Naive thymus-derived CD4-positive, alpha-beta T cell (primary cell): ENCODE measurements at regions not wholly inside any gene's neighbourhood (a gene's known extent, or its start where the extent isn't known, plus 50 kb on each side); places are given as distances from the start of the nearest gene placed in this dataset.

Source experiments
- ATAC-seq: fragments of 150-1000 bp; cut with Tn5 transposase; 2 replicates; pipeline ENCODE4 v1.10.0; 2021; ENCODE audit warnings: mild to moderate bottlenecking, moderate library complexity
- CTCF ChIA-PET: fragments of 350-600 bp; sonication (Branson Sonifier 250); formaldehyde crosslinking; loops from one replicate; lab custom pipeline; 2021; ENCODE audit warnings: antibody characterized with exemption; lab: Charles Lee
- POLR2A ChIA-PET: fragments of 350-600 bp; sonication (Branson Sonifier 250); formaldehyde crosslinking; loops from one replicate; lab custom pipeline; 2021; ENCODE audit warnings: antibody characterized with exemption, inconsistent platforms; lab: Charles Lee
- DNase-seq, 9 donors: peaks; one replicate each; pipeline versions ENCODE4 v3.0.0 to v3.0.0-alpha.2; 2020 to 2022; ENCODE audit warnings: mixed read lengths in 1 of 9
- H3K27ac ChIP-seq: one replicate; pipeline ENCODE4 v1.7.0; 2013; ENCODE audit warnings: mild to moderate bottlenecking, low read depth, low read length, moderate library complexity
- H3K27me3 ChIP-seq, 2 donors: one replicate each; pipeline ENCODE4 v1.7.0; 2013; ENCODE audit warnings: low read length in 2 of 2, mild to moderate bottlenecking in 2 of 2, moderate library complexity in 2 of 2; ENCODE audit not compliant: control insufficient read depth in 2 of 2, insufficient read depth in 2 of 2
- H3K36me3 ChIP-seq, 3 experiments: 1 replicate in 2 of 3; 2 replicates in 1 of 3; pipeline ENCODE4 v1.7.0; 2013; ENCODE audit warnings: low read length in 3 of 3, mild to moderate bottlenecking in 3 of 3, moderate library complexity in 1 of 3; ENCODE audit not compliant: insufficient read depth in 3 of 3, control insufficient read depth in 2 of 3
- H3K4me1 ChIP-seq, 2 donors: one replicate each; pipeline ENCODE4 v1.7.0; 2013; ENCODE audit warnings: low read length in 2 of 2, mild to moderate bottlenecking in 2 of 2, moderate library complexity in 1 of 2; ENCODE audit not compliant: control insufficient read depth in 2 of 2, insufficient read depth in 2 of 2
- H3K4me3 ChIP-seq: 2 replicates; pipeline ENCODE4 v1.7.0; 2013; ENCODE audit warnings: mild to moderate bottlenecking, low read length
- H3K9me3 ChIP-seq, 3 experiments: 1 replicate in 2 of 3; 2 replicates in 1 of 3; pipeline ENCODE4 v1.7.0; 2013; ENCODE audit warnings: low read length in 3 of 3; ENCODE audit not compliant: control insufficient read depth in 2 of 3
- H3K27ac Mint-ChIP-seq, 9 donors: one replicate each; pipeline ENCODE4 v1.8.0; 2020 to 2022; ENCODE audit warnings: mixed read lengths in 9 of 9, mild to moderate bottlenecking in 8 of 9, moderate library complexity in 5 of 9, inconsistent platforms in 2 of 9
- H3K27me3 Mint-ChIP-seq, 5 donors: one replicate each; pipeline ENCODE4 v1.8.0; 2021 to 2022; ENCODE audit warnings: mixed read lengths in 5 of 5, mild to moderate bottlenecking in 1 of 5
- H3K36me3 Mint-ChIP-seq, 5 donors: one replicate each; pipeline ENCODE4 v1.8.0; 2020 to 2022; ENCODE audit warnings: mixed read lengths in 5 of 5, mild to moderate bottlenecking in 3 of 5, inconsistent platforms in 1 of 5
- H3K4me1 Mint-ChIP-seq, 7 donors: one replicate each; pipeline ENCODE4 v1.8.0; 2020 to 2022; ENCODE audit warnings: mixed read lengths in 7 of 7, mild to moderate bottlenecking in 3 of 7, inconsistent platforms in 1 of 7
- H3K4me3 Mint-ChIP-seq, 10 donors: one replicate each; pipeline ENCODE4 v1.8.0; 2020 to 2022; ENCODE audit warnings: mild to moderate bottlenecking in 10 of 10, mixed read lengths in 10 of 10, moderate library complexity in 6 of 10, inconsistent platforms in 2 of 10
- H3K9me3 Mint-ChIP-seq, 11 donors: one replicate each; pipeline ENCODE4 v1.8.0; 2020 to 2022; ENCODE audit warnings: mixed read lengths in 11 of 11, mild to moderate bottlenecking in 4 of 11, inconsistent platforms in 1 of 11, moderate library complexity in 1 of 11
- intact Hi-C, 2 donors: fragments of 100-400 bp; cut with micrococcal nuclease; formaldehyde crosslinking; loops; one replicate each; pipeline ENCODE4 v1.15.1; 2023

DNA sequence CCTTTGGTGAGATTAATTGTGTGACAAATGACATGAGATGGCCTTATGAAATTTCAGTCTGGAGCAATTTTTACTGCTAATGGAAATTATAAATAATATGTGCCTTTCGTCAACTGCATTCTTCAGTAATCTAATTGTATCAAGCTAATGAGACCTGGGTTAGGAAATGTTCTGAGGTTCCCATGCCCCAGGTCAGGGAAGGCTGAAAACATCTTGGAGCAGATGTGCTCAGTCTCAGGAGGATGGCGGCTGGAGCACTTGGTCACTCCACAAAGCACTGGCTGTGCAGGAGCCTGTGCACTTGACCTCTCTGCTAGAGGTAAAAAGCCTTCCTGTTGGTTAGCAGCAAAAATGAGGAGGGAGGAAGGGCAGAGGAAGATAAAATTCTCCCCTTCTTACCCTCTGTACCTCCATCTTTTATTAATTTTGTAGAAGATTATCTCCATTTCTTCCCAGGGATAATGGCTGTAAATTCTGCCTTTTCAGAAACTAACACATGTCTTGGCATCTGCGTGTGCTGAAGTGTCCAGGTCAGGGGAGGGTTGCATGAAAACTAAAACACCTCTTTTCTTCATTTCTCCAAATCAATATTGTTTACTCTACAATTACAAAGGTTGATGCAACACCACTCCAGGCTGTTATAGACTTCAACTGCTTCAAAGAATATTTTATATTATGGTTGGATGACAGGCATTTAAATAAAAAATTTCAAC is 1606.4 kb upstream of the ACVR2A start:
- no peak overlapping the region for H3K4me3 ChIP-seq
- no peaks in the 10 kb centered on the region for H3K27me3 ChIP-seq
- Mint-ChIP-seq H3K27me3 (no peaks in the 10 kb centered on the region), H3K9me3 (peaks cover 0 to 6% (median 2%) of the 10 kb centered on the region in 11 donors), H3K36me3 (no peaks in the 10 kb centered on the region), H3K4me1 (no peaks in the 10 kb centered on the region), H3K4me3 (no peak overlapping the region), H3K27ac (no peak overlapping the region)
- intact Hi-C loops, result no loop called here
- no peaks in the 10 kb centered on the region for H3K36me3 ChIP-seq
- POLR2A ChIA-PET, result no interaction called here
- H3K4me1 ChIP-seq, result no peaks in the 10 kb centered on the region
- no peak overlapping the region for H3K27ac ChIP-seq
- CTCF ChIA-PET, result no interaction called here
- ATAC-seq (no peak), DNase-seq (no peak)
- no peaks in the 10 kb centered on the region for H3K9me3 ChIP-seq

DNA sequence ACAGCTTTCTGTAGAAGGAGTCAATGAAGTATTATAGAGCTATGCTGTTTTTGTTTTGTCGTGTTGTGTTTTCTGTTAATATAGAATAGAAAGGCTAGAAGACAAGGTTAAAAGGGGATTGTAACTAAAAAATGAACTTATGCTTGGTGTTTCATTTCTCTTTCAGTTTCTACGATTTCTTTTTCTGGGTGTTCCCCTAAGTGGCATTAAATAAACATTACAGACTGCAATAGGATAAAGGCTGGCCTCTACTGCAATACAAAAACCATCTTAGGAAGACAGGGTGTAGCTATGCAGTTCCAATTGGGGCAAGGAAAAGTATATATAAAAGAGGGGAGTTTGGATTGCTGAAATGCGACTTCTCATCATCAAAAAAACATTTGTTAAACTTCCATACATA is 1609.7 kb upstream of the ACVR2A start:
- Histone ChIP-seq H3K4me3 (no peak overlapping the region), H3K27me3 (no peaks in the 10 kb centered on the region), H3K36me3 (no peaks in the 10 kb centered on the region), H3K9me3 (no peaks in the 10 kb centered on the region), H3K4me1 (no peaks in the 10 kb centered on the region), H3K27ac (no peak overlapping the region)
- no peaks in the 10 kb centered on the region for H3K27me3 Mint-ChIP-seq
- intact Hi-C loops, result no loop called here
- H3K27ac Mint-ChIP-seq, result no peak overlapping the region
- ATAC-seq (no peak), DNase-seq (no peak)
- no peak overlapping the region for H3K4me3 Mint-ChIP-seq
- no peaks in the 10 kb centered on the region for H3K36me3 Mint-ChIP-seq
- peaks cover 0 to 7% (median 2%) of the 10 kb centered on the region in 11 donors for H3K9me3 Mint-ChIP-seq
- POLR2A ChIA-PET, result interaction anchor here (0.6 kb wide), 1 partner anchor 10 kb away, joined by 4 read pairs; no protein-coding TSS in a partner anchor
- CTCF ChIA-PET, result no interaction called here
- no peaks in the 10 kb centered on the region for H3K4me1 Mint-ChIP-seq

DNA sequence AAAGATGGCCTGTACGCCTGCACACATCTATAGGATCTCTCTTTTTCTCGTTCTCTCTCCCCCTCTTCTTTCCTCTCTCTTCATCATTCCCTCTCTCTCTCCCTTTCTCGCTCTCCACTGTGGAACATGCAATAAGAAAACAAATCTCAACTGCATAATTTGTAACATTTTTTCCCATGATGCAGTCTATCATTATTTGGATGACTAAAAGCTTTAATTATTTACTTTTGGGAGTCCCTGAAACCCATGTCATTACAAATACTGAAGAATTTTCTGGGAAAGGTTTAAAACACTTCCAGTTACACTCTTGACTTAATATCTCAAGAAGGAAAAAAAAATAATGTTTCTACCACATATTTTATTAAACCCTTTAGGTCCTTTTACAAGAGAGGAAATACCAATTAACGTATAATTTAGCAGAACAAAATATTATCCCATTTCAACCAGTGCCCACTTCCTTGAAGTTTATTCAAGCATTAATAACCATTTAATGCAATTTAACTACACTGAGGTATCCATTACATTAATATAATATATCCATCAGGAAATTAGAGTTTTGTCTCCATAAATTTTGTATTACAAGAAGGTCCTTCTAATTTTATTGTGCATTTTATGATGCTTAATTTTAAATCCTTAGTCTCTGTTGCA is 1615.2 kb upstream of the ACVR2A start:
- Histone ChIP-seq H3K9me3 (no peaks in the 10 kb centered on the region), H3K4me1 (no peaks in the 10 kb centered on the region), H3K27me3 (no peaks in the 10 kb centered on the region), H3K4me3 (no peak overlapping the region), H3K36me3 (no peaks in the 10 kb centered on the region), H3K27ac (no peak overlapping the region)
- ChIA-PET POLR2A (no interaction called here), CTCF (no interaction called here)
- DNase-seq, result no peak
- Mint-ChIP-seq H3K27ac (no peak overlapping the region), H3K27me3 (no peaks in the 10 kb centered on the region), H3K4me1 (no peaks in the 10 kb centered on the region), H3K9me3 (peaks cover 0 to 13% (median 2%) of the 10 kb centered on the region in 11 donors), H3K36me3 (no peaks in the 10 kb centered on the region), H3K4me3 (no peak overlapping the region)
- intact Hi-C loops, result no loop called here
- ATAC-seq, result no peak

DNA sequence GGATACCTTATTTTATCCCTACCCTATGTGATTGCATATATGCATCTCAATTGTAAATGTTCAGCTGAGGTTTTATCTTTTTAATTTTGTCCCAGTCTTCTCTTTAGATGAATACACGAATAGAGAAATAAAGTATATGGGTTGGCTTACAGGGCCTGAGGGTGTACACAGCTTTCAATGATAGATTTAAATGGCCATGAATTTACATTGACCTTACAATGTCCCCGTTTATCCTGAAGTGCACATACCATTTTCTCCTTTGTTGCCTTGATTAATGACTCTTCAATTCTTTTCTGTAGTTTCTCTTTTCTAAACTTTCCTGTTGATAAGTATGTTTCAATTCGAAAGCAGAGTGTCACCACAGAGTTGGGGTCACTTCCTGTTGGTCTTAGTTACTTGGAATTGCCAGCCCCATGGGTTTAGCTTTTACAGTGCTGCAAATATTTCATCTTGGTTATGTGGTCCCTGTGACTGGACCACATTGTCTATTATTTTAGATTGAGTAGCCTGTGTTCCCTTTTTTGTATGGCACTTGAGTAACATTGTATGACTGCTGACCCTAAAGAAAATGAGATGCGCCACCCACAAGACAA is 1616.3 kb upstream of the ACVR2A start:
- CTCF ChIA-PET, result no interaction called here
- H3K4me3 ChIP-seq, result no peak overlapping the region
- Mint-ChIP-seq H3K27ac (no peak overlapping the region), H3K27me3 (no peaks in the 10 kb centered on the region), H3K9me3 (peaks cover 0 to 13% (median 2%) of the 10 kb centered on the region in 11 donors), H3K36me3 (no peaks in the 10 kb centered on the region), H3K4me3 (no peak overlapping the region), H3K4me1 (no peaks in the 10 kb centered on the region)
- H3K27ac ChIP-seq, result no peak overlapping the region
- ATAC-seq, result no peak
- H3K27me3 ChIP-seq, result no peaks in the 10 kb centered on the region
- no peak for DNase-seq
- no peaks in the 10 kb centered on the region for H3K4me1 ChIP-seq
- POLR2A ChIA-PET, result no interaction called here
- no peaks in the 10 kb centered on the region for H3K9me3 ChIP-seq
- H3K36me3 ChIP-seq, result no peaks in the 10 kb centered on the region
- intact Hi-C loops, result no loop called here

DNA sequence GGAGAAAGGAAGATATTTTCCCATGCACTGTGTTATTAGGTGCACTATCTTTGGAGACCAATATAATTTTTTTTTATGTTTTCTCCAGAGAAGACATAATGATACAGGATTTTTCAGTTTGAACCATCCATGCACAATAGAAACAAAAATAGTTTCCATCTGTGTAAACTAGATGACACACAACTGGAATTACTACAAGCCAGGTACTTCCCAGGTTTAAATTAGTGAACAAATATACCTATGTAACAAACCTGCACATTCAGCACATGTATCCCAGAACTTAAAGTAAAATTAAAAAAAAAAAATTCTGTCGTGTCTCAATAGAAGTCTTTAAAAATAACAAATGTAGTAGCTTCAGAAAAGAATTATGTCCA is 1616.8 kb upstream of the ACVR2A start:
- H3K27me3 Mint-ChIP-seq, result no peaks in the 10 kb centered on the region
- Histone ChIP-seq H3K36me3 (no peaks in the 10 kb centered on the region), H3K4me3 (no peak overlapping the region), H3K4me1 (no peaks in the 10 kb centered on the region), H3K27ac (no peak overlapping the region), H3K9me3 (no peaks in the 10 kb centered on the region), H3K27me3 (no peaks in the 10 kb centered on the region)
- CTCF ChIA-PET, result no interaction called here
- H3K36me3 Mint-ChIP-seq, result no peaks in the 10 kb centered on the region
- no peak overlapping the region for H3K4me3 Mint-ChIP-seq
- H3K4me1 Mint-ChIP-seq, result no peaks in the 10 kb centered on the region
- peaks cover 0 to 15% (median 2%) of the 10 kb centered on the region in 11 donors for H3K9me3 Mint-ChIP-seq
- no peak overlapping the region for H3K27ac Mint-ChIP-seq
- DNase-seq (no peak), ATAC-seq (no peak)
- intact Hi-C loops, result no loop called here
- POLR2A ChIA-PET, result no interaction called here

DNA sequence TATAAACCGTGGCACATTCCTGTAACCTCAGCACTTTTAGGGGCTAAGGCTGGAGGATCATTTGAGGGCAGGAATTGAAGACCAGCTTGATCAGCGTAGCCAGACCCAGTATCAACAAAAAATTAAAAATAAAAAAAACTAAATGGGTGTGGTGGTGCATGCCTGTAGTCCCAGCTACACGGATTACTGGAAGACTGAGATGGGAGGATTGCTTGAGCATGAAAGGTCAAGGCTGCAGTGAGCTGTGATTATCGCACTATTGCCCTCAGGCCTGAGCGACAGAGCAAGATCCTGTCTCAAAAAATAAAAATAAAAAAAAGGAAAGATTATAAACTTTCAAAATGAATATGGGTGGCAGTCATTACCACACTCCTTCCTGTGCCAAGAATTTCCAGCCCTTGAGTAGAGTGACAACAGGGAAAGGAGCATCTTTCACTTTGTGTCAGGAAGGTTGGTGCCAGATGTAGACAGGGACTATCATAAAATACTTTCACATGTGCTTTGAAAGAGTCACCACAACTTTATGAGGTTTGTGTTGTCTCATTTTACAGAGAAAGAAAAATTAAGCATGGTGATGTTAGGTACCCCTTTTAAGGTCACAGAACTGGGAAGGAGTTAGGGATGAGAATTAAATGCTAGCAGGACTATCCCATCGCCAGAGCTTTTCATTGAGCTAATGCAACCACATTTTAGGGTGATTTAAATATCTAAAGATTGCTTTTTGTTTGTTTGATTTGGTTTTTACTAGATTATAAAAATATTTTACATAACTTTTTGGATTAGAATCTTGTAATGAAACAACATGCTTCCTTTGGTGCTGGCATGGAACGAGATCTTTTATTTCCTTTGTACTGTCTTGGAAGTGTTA is 1617.4 kb upstream of the ACVR2A start:
- no peak for ATAC-seq
- H3K4me1 ChIP-seq, result no peaks in the 10 kb centered on the region
- H3K36me3 ChIP-seq, result no peaks in the 10 kb centered on the region
- H3K27me3 Mint-ChIP-seq, result no peaks in the 10 kb centered on the region
- H3K27ac ChIP-seq, result no peak overlapping the region
- no peaks in the 10 kb centered on the region for H3K9me3 ChIP-seq
- H3K36me3 Mint-ChIP-seq, result no peaks in the 10 kb centered on the region
- H3K4me3 Mint-ChIP-seq, result no peak overlapping the region
- DNase-seq, result no peak
- intact Hi-C loops, result no loop called here
- H3K27me3 ChIP-seq, result no peaks in the 10 kb centered on the region
- no peak overlapping the region for H3K27ac Mint-ChIP-seq
- no peaks in the 10 kb centered on the region for H3K4me1 Mint-ChIP-seq
- ChIA-PET CTCF (no interaction called here), POLR2A (no interaction called here)
- H3K4me3 ChIP-seq, result no peak overlapping the region
- H3K9me3 Mint-ChIP-seq, result peaks cover 0 to 10% (median 2%) of the 10 kb centered on the region in 11 donors
